ENCODE measurements at regions not wholly inside any gene's neighbourhood (a gene's known extent, or its start where the extent isn't known, plus 50 kb on each side); places are given as distances from the start of the nearest gene placed in this dataset.

DNA sequence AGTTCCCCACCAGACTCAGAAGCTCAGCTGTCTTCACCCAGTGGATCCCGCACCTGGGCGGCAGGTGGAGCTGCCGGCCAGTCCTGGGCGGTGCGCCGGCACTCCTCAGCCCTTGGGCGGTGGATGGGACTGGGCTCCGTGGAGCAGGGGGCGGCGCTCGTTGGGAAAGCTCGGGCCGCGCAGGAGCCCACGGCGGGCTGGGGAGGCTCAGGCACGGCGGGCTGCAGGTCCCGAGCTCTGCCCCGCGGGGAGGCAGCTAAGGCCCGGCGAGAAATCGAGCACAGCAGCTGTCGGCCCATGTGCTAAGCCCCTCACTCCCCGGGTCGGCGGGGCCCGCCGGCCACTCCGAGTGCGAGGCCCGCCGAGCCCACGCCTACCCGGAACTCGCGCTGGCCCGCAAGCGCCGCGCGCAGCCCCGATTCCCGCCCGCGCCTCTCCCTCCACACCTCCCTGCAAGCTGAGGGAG, 560.0 kb downstream of the BRINP1 start:
- no peak for ATAC-seq
- H3K4me3 ChIP-seq = no peak overlapping the region
- no peak overlapping the region for H3K27ac ChIP-seq
- intact Hi-C loops (cut with DNase I) = no loop called here
- H3K27me3 ChIP-seq (ENCODE audit: insufficient read depth in 3 of 3, low read length in 2 of 3) = no peaks in the 10 kb centered on the region
- no peaks in the 10 kb centered on the region for H3K9me3 ChIP-seq
- DNase-seq = no peak
- TF ChIP-seq, protein P1, sequence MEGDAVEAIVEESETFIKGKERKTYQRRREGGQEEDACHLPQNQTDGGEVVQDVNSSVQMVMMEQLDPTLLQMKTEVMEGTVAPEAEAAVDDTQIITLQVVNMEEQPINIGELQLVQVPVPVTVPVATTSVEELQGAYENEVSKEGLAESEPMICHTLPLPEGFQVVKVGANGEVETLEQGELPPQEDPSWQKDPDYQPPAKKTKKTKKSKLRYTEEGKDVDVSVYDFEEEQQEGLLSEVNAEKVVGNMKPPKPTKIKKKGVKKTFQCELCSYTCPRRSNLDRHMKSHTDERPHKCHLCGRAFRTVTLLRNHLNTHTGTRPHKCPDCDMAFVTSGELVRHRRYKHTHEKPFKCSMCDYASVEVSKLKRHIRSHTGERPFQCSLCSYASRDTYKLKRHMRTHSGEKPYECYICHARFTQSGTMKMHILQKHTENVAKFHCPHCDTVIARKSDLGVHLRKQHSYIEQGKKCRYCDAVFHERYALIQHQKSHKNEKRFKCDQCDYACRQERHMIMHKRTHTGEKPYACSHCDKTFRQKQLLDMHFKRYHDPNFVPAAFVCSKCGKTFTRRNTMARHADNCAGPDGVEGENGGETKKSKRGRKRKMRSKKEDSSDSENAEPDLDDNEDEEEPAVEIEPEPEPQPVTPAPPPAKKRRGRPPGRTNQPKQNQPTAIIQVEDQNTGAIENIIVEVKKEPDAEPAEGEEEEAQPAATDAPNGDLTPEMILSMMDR (IDR thresholded peaks at IDR 0.05) = no peak
- no peaks in the 10 kb centered on the region for H3K4me1 ChIP-seq
- H3K36me3 ChIP-seq (ENCODE audit: insufficient read depth in 1 of 2, low read depth in 1 of 2) = no peaks in the 10 kb centered on the region
- WGBS, 3 donors = 63 to 78% (median 66%) methylated on average over 27 to 47 of the region's 47 CpGs

DNA sequence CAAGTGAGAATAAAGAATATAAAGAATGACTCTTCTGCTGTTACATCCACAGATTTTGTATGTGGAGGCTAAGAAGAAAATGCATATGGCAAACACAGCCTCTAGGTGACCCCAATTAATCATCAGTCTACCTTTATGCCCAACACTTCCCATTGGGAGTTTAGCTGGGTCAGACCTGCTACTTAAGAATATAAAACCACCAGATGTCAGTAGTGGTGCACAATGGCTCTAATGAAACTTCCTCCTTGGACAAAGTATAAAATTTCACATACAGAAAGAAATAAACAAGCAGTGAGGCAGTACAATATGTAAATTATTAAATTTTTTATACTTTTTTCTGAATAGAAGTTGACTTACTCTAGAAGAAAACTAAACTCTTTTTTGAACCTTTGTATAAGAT, 539.9 kb downstream of the BRINP1 start:
- Histone ChIP-seq H3K9me3 (peaks cover 4% of the 10 kb centered on the region), H3K4me3 (no peak overlapping the region), H3K27ac (no peak overlapping the region), H3K27me3 (ENCODE audit: insufficient read depth in 3 of 3, low read length in 2 of 3) (no peaks in the 10 kb centered on the region), H3K4me1 (no peaks in the 10 kb centered on the region), H3K36me3 (ENCODE audit: insufficient read depth in 1 of 2, low read depth in 1 of 2) (no peaks in the 10 kb centered on the region)
- TF ChIP-seq, protein P1 (IDR thresholded peaks at IDR 0.05) = peak; percentile 67
- intact Hi-C loops (cut with DNase I) = loop anchor here (1.0 to 5.0 kb wide), 2 partner anchors 460 to 463 kb away; no protein-coding TSS in a partner anchor
- peak in 2 of 4 donors; percentile 62 to 76 for ATAC-seq
- no peak for DNase-seq

DNA sequence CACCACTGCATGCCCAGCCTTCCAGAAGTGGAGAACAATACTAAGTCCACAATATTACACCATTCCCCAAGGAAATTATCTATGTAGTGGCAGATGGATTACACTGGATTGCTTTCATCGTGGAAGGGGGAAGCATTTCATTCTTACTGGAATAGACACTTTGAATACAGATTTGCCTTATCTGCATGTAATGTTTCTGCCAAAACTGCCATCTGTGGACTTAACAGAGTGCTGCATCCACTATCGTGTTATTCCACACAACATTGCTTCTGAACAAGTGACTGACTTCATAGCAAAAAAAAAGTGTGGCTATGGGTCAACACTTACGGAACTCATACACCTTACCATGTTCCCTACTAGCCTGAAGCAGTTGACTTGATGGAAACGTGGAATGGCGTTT, 536.9 kb downstream of the BRINP1 start:
- no peak overlapping the region for H3K27ac ChIP-seq
- WGBS, 3 donors = 73 to 87% (median 82%) methylated on average over 5 of the region's 5 CpGs
- TF ChIP-seq, protein P1 (IDR thresholded peaks at IDR 0.05) = no peak
- H3K36me3 ChIP-seq (ENCODE audit: insufficient read depth in 1 of 2, low read depth in 1 of 2) = no peaks in the 10 kb centered on the region
- H3K9me3 ChIP-seq = peaks cover 4% of the 10 kb centered on the region
- ATAC-seq (no peak), DNase-seq (no peak)
- intact Hi-C loops (cut with DNase I) = loop anchor here in 1 of 2 donors (5.0 kb wide), 2 partner anchors 160 to 535 kb away; partner anchors contain the start of gene BRINP1
- no peaks in the 10 kb centered on the region for H3K4me1 ChIP-seq
- no peak overlapping the region for H3K4me3 ChIP-seq
- no peaks in the 10 kb centered on the region for H3K27me3 ChIP-seq (ENCODE audit: insufficient read depth in 3 of 3, low read length in 2 of 3)

DNA sequence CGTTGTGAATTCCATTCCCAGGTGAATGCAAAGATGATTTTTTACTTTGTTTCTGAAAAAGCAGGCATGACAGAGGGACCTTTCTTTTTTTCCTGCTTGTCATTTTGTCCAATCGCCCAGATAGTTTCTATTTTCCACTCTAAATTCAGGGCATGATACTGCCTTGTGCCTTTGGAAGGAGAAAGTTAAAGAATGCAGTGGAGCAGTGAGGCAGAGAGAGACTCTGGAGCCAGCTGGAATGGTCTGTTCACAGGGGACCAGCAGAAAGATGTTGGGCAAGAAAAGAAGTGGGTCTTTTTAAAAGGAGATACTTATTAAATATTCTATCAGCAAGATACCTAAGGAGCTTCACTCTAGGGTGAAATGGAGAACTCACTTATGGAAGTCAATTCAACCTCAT, 532.3 kb downstream of the BRINP1 start:
- H3K4me1 ChIP-seq = no peaks in the 10 kb centered on the region
- DNase-seq (no peak), ATAC-seq (no peak)
- WGBS, 3 donors = 50 to 57% (median 52%) methylated on average over 2 of the region's 2 CpGs
- H3K4me3 ChIP-seq = no peak overlapping the region
- no peaks in the 10 kb centered on the region for H3K36me3 ChIP-seq (ENCODE audit: insufficient read depth in 1 of 2, low read depth in 1 of 2)
- H3K9me3 ChIP-seq = no peaks in the 10 kb centered on the region
- no peaks in the 10 kb centered on the region for H3K27me3 ChIP-seq (ENCODE audit: insufficient read depth in 3 of 3, low read length in 2 of 3)
- TF ChIP-seq, protein P1 (IDR thresholded peaks at IDR 0.05) = no peak
- intact Hi-C loops (cut with DNase I) = no loop called here
- no peak overlapping the region for H3K27ac ChIP-seq

DNA sequence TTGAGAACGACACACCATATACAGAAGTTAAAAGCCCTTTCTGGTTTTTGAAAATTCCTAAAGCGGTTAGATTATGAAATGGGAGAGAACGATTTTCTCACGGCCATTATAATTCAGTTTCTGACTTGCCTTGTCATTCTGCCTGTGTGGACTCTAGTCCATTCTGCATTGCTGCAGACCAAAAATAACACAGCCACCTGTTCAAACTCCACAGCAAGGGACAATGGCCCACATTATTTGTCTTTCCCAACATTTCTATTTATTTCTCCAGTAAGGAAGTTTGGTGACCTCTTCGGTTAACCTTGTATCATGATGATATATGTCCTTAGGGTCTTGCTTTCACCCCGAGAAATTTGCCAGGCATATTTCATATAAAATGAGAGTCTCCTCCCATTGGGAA, 497.7 kb downstream of the BRINP1 start:
- ATAC-seq = no peak
- no peak overlapping the region for H3K4me3 ChIP-seq
- H3K4me1 ChIP-seq = no peaks in the 10 kb centered on the region
- H3K27ac ChIP-seq = no peak overlapping the region
- no peaks in the 10 kb centered on the region for H3K36me3 ChIP-seq (ENCODE audit: insufficient read depth in 1 of 2, low read depth in 1 of 2)
- 36 to 56% (median 45%) methylated on average over 6 of the region's 6 CpGs for WGBS, 3 donors
- no peaks in the 10 kb centered on the region for H3K9me3 ChIP-seq
- no peaks in the 10 kb centered on the region for H3K27me3 ChIP-seq (ENCODE audit: insufficient read depth in 3 of 3, low read length in 2 of 3)
- intact Hi-C loops (cut with DNase I) = no loop called here
- TF ChIP-seq, protein P1 (IDR thresholded peaks at IDR 0.05) = no peak
- DNase-seq = no peak

Data from psoas muscle (tissue), 7 donors.